ENCODE measurements at regions not wholly inside any gene's neighbourhood (a gene's known extent, or its start where the extent isn't known, plus 50 kb on each side); places are given as distances from the start of the nearest gene placed in this dataset.

- Histone ChIP-seq H3F3A (replicated peaks; ENCODE audit: low read depth) (no peaks in the 10 kb centered on the region), H3K36me3 (ENCODE audit: insufficient read depth) (no peaks in the 10 kb centered on the region), H3K27ac (ENCODE audit: low read depth) (no peak overlapping the region), H3K4me3 (no peak overlapping the region), H3K79me2 (replicated peaks; ENCODE audit: insufficient read depth) (no peaks in the 10 kb centered on the region), H3K4me2 (no peak overlapping the region), H3K27me3 (ENCODE audit: insufficient read depth) (no peaks in the 10 kb centered on the region), H4K20me1 (replicated peaks; ENCODE audit: insufficient read depth) (no peaks in the 10 kb centered on the region), H3K4me1 (ENCODE audit: insufficient read depth) (no peaks in the 10 kb centered on the region; the same call in 1 of the 2 replicates), H3K9me2 (ENCODE audit: insufficient read depth) (0 out of 2 replicates have a peak, but pooled peaks cover 4% of the 10 kb centered on the region), H2AFZ (no peak overlapping the region)
- no peak for ATAC-seq
- Mint-ChIP-seq H3K9me3 (no peaks in the 10 kb centered on the region), H3K4me1 (no peaks in the 10 kb centered on the region; the same call in 2 of the 3 replicates), H3K36me3 (ENCODE audit: low read depth) (no peaks in the 10 kb centered on the region), H3K27me3 (ENCODE audit: insufficient read depth, low read depth, poor library complexity) (no peaks in the 10 kb centered on the region), H3K4me3 (no peak overlapping the region), H3K27ac (no peak overlapping the region)
- DNase-seq (ENCODE audit: low spot score): no peak
- TF ChIP-seq STAT1 (IDR thresholded peaks at IDR 0.05; ENCODE audit: unreplicated experiment) (no peak), POLR2AphosphoS5 (IDR thresholded peaks at IDR 0.05; ENCODE audit: low read depth) (no peak), CTCF (conservative IDR thresholded peaks at IDR 0.05; ENCODE audit: low read depth in 2 of 2) (no peak), CREB1 (CRISPR knock-in tag; IDR thresholded peaks at IDR 0.05; ENCODE audit: low read depth) (no peak), NANOG (IDR thresholded peaks at IDR 0.05; ENCODE audit: borderline replicate concordance) (no peak), ZNF114 (CRISPR knock-in tag; IDR thresholded peaks at IDR 0.05) (no peak), EZH2phosphoT487 (IDR thresholded peaks at IDR 0.05; ENCODE audit: unreplicated experiment) (no peak), JUNB (IDR thresholded peaks at IDR 0.05; ENCODE audit: unreplicated experiment) (no peak), EZH2 (IDR thresholded peaks at IDR 0.05; ENCODE audit: low read depth, unreplicated experiment) (no peak), REST (IDR thresholded peaks at IDR 0.05; ENCODE audit: unreplicated experiment) (no peak), ZNF331 (CRISPR knock-in tag; IDR thresholded peaks at IDR 0.05; ENCODE audit: low read depth) (no peak)
- TF ChIP-seq, protein P1, sequence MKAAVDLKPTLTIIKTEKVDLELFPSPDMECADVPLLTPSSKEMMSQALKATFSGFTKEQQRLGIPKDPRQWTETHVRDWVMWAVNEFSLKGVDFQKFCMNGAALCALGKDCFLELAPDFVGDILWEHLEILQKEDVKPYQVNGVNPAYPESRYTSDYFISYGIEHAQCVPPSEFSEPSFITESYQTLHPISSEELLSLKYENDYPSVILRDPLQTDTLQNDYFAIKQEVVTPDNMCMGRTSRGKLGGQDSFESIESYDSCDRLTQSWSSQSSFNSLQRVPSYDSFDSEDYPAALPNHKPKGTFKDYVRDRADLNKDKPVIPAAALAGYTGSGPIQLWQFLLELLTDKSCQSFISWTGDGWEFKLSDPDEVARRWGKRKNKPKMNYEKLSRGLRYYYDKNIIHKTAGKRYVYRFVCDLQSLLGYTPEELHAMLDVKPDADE (IDR thresholded peaks at IDR 0.05): no peak
Observed at GRCh38 chr15:87207251-87207650, 1049.3 kb downstream of the NTRK3 start.
